Right atrium auricular region (tissue), 2 donors: ENCODE measurements at regions not wholly inside any gene's neighbourhood (a gene's known extent, or its start where the extent isn't known, plus 50 kb on each side); places are given as distances from the start of the nearest gene placed in this dataset.

Source experiments
- DNase-seq: peaks from one replicate; pipeline ENCODE4 v3.0.0-alpha.2; 2019; ENCODE audit warnings: low spot score
- H3K27ac ChIP-seq, 2 donors: fragments of 200-600 bp; sonication (generic); 1 replicate in 1 of 2; 2 replicates in 1 of 2; pipeline ENCODE4 v1.5.1; 2016 to 2019
- H3K27me3 ChIP-seq, 2 donors: fragments of 200-600 bp; sonication (generic); one replicate each; pipeline versions ENCODE4 v1.5.1 to v1.6.0; 2017 to 2019
- H3K36me3 ChIP-seq: fragments of 200-600 bp; sonication (generic); one replicate; pipeline ENCODE4 v1.5.1; 2016
- H3K4me1 ChIP-seq, 2 donors: fragments of 200-600 bp; sonication (generic); one replicate each; pipeline versions ENCODE4 v1.5.1 to v1.6.0; 2017 to 2019
- H3K4me3 ChIP-seq, 2 donors: fragments of 200-600 bp; sonication (generic); 1 replicate in 1 of 2; 2 replicates in 1 of 2; pipeline ENCODE4 v1.5.1; 2017 to 2019; ENCODE audit warnings: mild to moderate bottlenecking in 1 of 2, moderate library complexity in 1 of 2
- H3K9me3 ChIP-seq, 2 donors: fragments of 200-600 bp; sonication (generic); one replicate each; pipeline ENCODE4 v1.5.1; 2019
- CTCF ChIP-seq, 2 donors: fragments of 200-600 bp; sonication (generic); IDR thresholded peaks; one replicate each; pipeline ENCODE4 v1.5.1; 2019; ENCODE audit warnings: antibody characterized with exemption in 2 of 2

- Histone ChIP-seq H3K27ac (no peak overlapping the region), H3K27me3 (no peaks in the 10 kb centered on the region), H3K4me3 (no peak overlapping the region), H3K4me1 (no peaks in the 10 kb centered on the region), H3K36me3 (no peaks in the 10 kb centered on the region), H3K9me3 (no peaks in the 10 kb centered on the region)
- DNase-seq: no peak
- no peak for TF ChIP-seq CTCF (IDR thresholded peaks at IDR 0.05)
Observed at GRCh38 chr7:17495655-17496394, 197.4 kb downstream of the AHR start.

- H3K9me3 ChIP-seq: no peaks in the 10 kb centered on the region
- TF ChIP-seq CTCF (IDR thresholded peaks at IDR 0.05): no peak
Observed at GRCh38 chr7:17497136-17497535, 198.7 kb downstream of the AHR start.

GRCh38 chr7:17497549-17498167, 199.2 kb downstream of the AHR start:
- no peaks in the 10 kb centered on the region for H3K4me1 ChIP-seq
- TF ChIP-seq CTCF (IDR thresholded peaks at IDR 0.05): no peak
- DNase-seq: no peak
- no peak overlapping the region for H3K4me3 ChIP-seq
- no peak overlapping the region for H3K27ac ChIP-seq
- H3K9me3 ChIP-seq: no peaks in the 10 kb centered on the region
- H3K36me3 ChIP-seq: no peaks in the 10 kb centered on the region
- no peaks in the 10 kb centered on the region for H3K27me3 ChIP-seq

More at GRCh38 chr7:17497136-17497535, 198.7 kb downstream of the AHR start:
- no peaks in the 10 kb centered on the region for H3K27me3 ChIP-seq
- H3K27ac ChIP-seq: no peak overlapping the region
- H3K4me1 ChIP-seq: no peaks in the 10 kb centered on the region
- DNase-seq: no peak
- H3K4me3 ChIP-seq: no peak overlapping the region
- H3K36me3 ChIP-seq: no peaks in the 10 kb centered on the region

- no peak for TF ChIP-seq CTCF (IDR thresholded peaks at IDR 0.05)
- Histone ChIP-seq H3K36me3 (no peaks in the 10 kb centered on the region), H3K9me3 (no peaks in the 10 kb centered on the region), H3K4me1 (no peaks in the 10 kb centered on the region), H3K4me3 (no peak overlapping the region), H3K27ac (no peak overlapping the region), H3K27me3 (no peaks in the 10 kb centered on the region)
- no peak for DNase-seq
Observed at GRCh38 chr7:17498230-17498629, 199.8 kb downstream of the AHR start.

GRCh38 chr7:17500736-17501135, 202.3 kb downstream of the AHR start:
- no peaks in the 10 kb centered on the region for H3K27me3 ChIP-seq
- no peak overlapping the region for H3K4me3 ChIP-seq
- no peaks in the 10 kb centered on the region for H3K4me1 ChIP-seq
- no peak for DNase-seq
- no peak overlapping the region for H3K27ac ChIP-seq
- no peaks in the 10 kb centered on the region for H3K9me3 ChIP-seq
- TF ChIP-seq CTCF (IDR thresholded peaks at IDR 0.05): no peak
- H3K36me3 ChIP-seq: no peaks in the 10 kb centered on the region
